ENCODE measurements at regions not wholly inside any gene's neighbourhood (a gene's known extent, or its start where the extent isn't known, plus 50 kb on each side); places are given as distances from the start of the nearest gene placed in this dataset.

DNA sequence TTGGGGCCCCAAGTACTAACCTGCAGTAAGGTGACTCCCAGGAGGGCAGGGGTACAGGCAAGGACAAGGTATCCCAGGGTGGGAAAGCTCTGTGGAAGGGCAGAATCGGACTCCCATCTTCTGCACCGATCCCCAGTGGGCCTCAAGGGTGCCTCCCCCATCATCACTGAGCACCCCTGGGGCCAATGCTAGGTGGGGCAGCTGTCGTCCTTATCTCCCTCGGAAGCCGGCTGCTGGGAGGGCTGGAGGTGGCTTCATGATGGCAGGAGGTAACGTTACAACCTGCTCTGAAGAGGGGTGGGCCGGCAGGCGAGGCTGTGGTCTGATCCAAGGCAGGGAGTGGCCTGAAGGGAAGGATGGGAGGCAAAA, 87.6 kb upstream of the LINC01488 start:
- TF ChIP-seq CTCF (IDR thresholded peaks at IDR 0.05) (no peak), ZNF423 (CRISPR knock-in tag; IDR thresholded peaks at IDR 0.05) (no peak), ESRRA (CRISPR knock-in tag; IDR thresholded peaks at IDR 0.05; ENCODE audit: borderline replicate concordance) (no peak), TEAD4 (CRISPR knock-in tag; IDR thresholded peaks at IDR 0.05) (no peak), NFYB (CRISPR knock-in tag; conservative IDR thresholded peaks at IDR 0.05; ENCODE audit: low read depth) (no peak), ZNF671 (CRISPR knock-in tag; IDR thresholded peaks at IDR 0.05) (no peak), ZBTB21 (CRISPR knock-in tag; IDR thresholded peaks at IDR 0.05; ENCODE audit: borderline replicate concordance) (no peak), ZNF281 (CRISPR knock-in tag; IDR thresholded peaks at IDR 0.05) (no peak), RELA (CRISPR knock-in tag; IDR thresholded peaks at IDR 0.05; ENCODE audit: borderline replicate concordance) (no peak)
- TF ChIP-seq, protein P1, sequence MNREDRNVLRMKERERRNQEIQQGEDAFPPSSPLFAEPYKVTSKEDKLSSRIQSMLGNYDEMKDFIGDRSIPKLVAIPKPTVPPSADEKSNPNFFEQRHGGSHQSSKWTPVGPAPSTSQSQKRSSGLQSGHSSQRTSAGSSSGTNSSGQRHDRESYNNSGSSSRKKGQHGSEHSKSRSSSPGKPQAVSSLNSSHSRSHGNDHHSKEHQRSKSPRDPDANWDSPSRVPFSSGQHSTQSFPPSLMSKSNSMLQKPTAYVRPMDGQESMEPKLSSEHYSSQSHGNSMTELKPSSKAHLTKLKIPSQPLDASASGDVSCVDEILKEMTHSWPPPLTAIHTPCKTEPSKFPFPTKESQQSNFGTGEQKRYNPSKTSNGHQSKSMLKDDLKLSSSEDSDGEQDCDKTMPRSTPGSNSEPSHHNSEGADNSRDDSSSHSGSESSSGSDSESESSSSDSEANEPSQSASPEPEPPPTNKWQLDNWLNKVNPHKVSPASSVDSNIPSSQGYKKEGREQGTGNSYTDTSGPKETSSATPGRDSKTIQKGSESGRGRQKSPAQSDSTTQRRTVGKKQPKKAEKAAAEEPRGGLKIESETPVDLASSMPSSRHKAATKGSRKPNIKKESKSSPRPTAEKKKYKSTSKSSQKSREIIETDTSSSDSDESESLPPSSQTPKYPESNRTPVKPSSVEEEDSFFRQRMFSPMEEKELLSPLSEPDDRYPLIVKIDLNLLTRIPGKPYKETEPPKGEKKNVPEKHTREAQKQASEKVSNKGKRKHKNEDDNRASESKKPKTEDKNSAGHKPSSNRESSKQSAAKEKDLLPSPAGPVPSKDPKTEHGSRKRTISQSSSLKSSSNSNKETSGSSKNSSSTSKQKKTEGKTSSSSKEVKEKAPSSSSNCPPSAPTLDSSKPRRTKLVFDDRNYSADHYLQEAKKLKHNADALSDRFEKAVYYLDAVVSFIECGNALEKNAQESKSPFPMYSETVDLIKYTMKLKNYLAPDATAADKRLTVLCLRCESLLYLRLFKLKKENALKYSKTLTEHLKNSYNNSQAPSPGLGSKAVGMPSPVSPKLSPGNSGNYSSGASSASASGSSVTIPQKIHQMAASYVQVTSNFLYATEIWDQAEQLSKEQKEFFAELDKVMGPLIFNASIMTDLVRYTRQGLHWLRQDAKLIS (CRISPR knock-in tag; IDR thresholded peaks at IDR 0.05; ENCODE audit: borderline replicate concordance) = no peak
